EL (cell line): ENCODE measurements at regions not wholly inside any gene's neighbourhood (a gene's known extent, or its start where the extent isn't known, plus 50 kb on each side); places are given as distances from the start of the nearest gene placed in this dataset.
"Not testable (repeated sequence)": the region's sequence is repeated elsewhere in the genome, so short reads cannot be mapped to it uniquely, and the experiment has no call there.

Experiments used
- DNase-seq: peaks from one replicate; pipeline ENCODE4 v3.0.0-alpha.2; 2016

- DNase-seq, result no peak
These were observed 942.9 kb upstream of the KLHL29 start for GRCh38 chr2:22442051-22442450.

GRCh38 chr2:22444281-22444680, 940.7 kb upstream of the KLHL29 start:
- no peak for DNase-seq

DNA sequence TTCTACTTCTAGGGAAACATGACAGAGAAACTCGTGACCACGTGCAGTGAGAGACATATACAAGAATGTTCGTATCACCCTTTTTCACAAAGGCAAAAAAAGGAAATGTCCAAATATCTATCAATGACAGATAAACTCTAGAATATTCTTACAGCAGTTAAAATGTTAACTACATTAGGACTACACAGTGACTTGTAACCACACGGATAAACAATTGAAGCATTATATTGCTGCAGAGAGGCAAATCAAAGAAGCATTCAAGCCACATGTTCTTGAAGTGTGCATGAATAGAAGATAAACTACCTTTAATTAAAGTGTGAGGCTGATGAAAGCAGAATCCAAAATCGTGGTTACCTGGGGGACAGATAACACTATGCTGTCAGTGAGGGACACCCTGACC, 935.3 kb upstream of the KLHL29 start:
- no peak for DNase-seq

- no peak for DNase-seq
These were observed 934.1 kb upstream of the KLHL29 start for GRCh38 chr2:22450831-22451230.

GRCh38 chr2:22454826-22455485, 930.0 kb upstream of the KLHL29 start:
- no peak for DNase-seq

GRCh38 chr2:22458440-22458839, 926.5 kb upstream of the KLHL29 start:
- no peak for DNase-seq

DNA sequence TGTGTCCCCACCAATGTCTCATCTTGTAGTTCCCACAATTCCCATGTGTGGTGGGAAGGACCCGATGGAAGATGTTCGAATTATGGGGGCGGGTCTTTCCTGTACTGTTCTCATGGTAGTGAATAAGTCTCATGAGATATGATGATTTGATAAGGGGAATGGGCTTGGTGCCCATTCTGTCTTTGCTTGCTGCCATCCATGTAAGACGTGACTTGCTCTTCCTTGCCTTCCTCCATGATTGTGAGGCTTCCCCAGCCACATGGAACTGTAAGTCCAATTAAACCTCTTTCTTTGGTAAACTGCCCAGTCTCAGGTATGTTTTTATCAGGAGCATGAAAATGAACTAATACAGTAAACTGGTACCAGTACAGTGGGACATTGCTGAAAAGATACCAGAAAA, 909.9 kb upstream of the KLHL29 start:
- DNase-seq, result not testable (repeated sequence)

DNA sequence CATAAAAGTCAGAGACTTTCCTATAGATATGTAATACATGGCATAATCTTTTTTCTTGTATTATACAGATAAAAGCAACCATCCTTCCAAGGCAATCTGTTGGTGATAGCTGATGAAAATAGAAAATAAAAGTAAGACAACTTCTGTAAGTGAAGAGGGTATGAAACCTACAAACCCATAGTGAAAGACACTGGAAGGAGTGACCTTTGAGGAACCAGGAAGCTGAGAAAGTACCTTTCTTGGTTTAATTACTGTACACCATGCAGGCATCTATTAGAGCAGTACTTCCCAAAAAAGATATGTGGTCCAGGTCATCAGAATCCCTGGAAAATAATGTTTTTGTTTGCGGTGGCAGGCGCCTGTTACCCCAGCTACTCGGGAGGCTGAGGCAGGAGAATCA, 906.6 kb upstream of the KLHL29 start:
- no peak for DNase-seq

DNA sequence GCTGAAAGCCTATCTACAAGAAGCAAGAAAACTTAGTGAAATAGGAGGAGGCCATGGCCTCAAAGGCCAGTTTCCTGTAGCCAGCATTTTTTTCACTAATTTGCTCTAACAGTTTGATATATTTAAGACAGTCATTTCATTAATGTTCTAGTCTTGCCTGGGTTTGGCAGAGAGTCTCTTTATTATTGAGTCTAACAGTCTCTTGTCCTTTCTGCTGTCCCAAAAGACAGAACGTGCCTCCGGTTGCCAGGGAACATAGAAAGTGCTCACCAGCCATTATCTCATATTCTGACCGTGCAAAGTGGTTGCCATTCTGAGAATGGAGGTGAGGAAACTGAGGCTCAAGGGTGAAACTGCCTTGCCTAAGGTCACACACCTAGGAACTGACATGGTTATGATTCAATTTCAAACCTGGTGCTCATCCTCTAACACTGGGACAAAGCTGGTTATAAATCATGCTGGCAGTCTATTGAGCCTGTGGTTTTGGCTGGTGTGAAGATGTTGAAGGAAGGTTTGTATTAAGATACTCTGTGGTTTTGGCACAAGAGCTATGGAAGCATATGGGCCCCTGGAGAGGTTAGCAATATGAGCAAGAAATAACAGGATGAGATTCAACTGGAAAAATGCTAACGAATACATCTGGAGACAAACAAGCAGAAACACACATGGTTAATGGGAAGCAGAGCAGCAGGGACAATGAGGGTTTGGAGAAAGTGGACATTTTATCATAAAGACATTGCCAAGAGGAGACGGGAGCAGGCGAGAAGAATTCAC, 903.3 kb upstream of the KLHL29 start:
- no peak for DNase-seq

- DNase-seq, result no peak
These were observed 901.9 kb upstream of the KLHL29 start for GRCh38 chr2:22483036-22483435.

- DNase-seq, result no peak
These were observed 899.5 kb upstream of the KLHL29 start for GRCh38 chr2:22485486-22485885.

- no peak for DNase-seq
These were observed 898.6 kb upstream of the KLHL29 start for GRCh38 chr2:22486343-22486742.

- DNase-seq, result no peak
These were observed 897.9 kb upstream of the KLHL29 start for GRCh38 chr2:22487036-22487435.

- no peak for DNase-seq
These were observed 897.4 kb upstream of the KLHL29 start for GRCh38 chr2:22487541-22487940.

DNA sequence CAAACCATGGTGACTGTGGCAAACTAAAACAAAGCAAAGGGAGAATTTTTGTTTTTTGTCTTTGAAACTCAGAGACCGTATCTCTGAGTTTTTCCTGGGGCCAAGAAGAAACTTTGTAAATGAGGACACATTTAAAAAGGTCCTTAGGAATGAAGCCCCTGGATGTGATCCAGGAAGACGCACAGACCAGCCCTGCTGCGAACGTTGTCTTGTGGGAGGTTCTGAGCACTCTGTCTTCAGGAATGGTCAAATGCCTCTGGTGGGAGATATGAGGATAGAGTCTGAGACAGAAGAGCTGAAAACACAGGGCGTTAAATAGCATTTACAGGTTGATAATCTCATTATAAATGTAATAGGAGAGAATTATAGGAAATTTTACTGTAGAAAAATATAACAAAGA, 893.5 kb upstream of the KLHL29 start:
- DNase-seq, result no peak

- no peak for DNase-seq
These were observed 890.8 kb upstream of the KLHL29 start for GRCh38 chr2:22494156-22494555.

DNA sequence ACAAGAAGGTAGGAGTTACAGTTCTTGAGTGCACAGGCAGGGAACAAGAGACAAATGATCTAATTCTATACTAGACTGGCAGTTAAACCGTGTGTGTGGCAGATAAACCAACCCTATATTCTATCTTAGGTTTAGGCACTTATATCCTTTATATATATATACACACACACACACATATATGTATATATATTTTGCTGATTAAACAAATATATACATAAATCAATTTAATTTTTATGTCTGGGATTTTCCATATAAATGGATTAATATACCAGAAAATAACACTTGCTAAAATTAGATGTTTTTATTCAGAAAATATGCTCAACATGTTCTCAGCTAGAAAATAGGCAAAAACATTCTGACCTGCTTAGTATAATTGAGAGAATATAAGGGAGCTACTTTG, 887.9 kb upstream of the KLHL29 start:
- DNase-seq, result no peak

- no peak for DNase-seq
These were observed 887.2 kb upstream of the KLHL29 start for GRCh38 chr2:22497789-22498188.

GRCh38 chr2:22499082-22499839, 885.7 kb upstream of the KLHL29 start:
- no peak for DNase-seq

- DNase-seq, result no peak
These were observed 884.4 kb upstream of the KLHL29 start for GRCh38 chr2:22500555-22500935.

- no peak for DNase-seq
These were observed 883.1 kb upstream of the KLHL29 start for GRCh38 chr2:22501851-22502250.

DNA sequence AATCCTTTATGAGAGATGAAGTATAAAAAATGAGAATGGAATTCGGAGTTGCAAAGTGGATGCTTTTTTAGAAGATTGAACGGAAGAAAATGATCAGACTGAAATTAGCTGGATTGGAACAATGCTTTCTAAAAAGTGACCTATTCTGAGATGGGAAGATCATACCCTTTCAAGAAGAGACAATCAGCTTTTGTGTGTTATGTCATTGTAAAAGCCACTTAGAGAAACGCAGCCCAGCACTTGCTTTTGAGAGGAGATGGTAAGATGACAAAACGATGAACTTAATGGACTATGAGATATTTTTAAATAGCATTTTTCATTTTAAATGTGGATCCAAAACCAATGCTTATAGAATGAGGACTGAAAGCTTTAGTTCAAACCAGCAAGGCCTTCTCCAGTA, 871.4 kb upstream of the KLHL29 start:
- DNase-seq, result no peak

GRCh38 chr2:22517141-22517540, 867.8 kb upstream of the KLHL29 start:
- DNase-seq, result no peak

GRCh38 chr2:22518641-22519040, 866.3 kb upstream of the KLHL29 start:
- DNase-seq, result no peak
